CD4-positive, alpha-beta memory T cell (primary cell): ENCODE measurements at regions not wholly inside any gene's neighbourhood (a gene's known extent, or its start where the extent isn't known, plus 50 kb on each side); places are given as distances from the start of the nearest gene placed in this dataset.

Experiments used
- CTCF ChIA-PET: fragments of 350-600 bp; sonication (Branson Sonifier 250); formaldehyde crosslinking; loops from one replicate; lab custom pipeline; 2021; ENCODE audit warnings: inconsistent platforms; ENCODE audit not compliant: partially characterized antibody; lab: Charles Lee
- POLR2A ChIA-PET: fragments of 350-600 bp; sonication (Branson Sonifier 250); formaldehyde crosslinking; loops from one replicate; lab custom pipeline; 2021; ENCODE audit not compliant: partially characterized antibody; lab: Charles Lee
- DNase-seq, 5 donors: peaks; one replicate each; pipeline versions ENCODE4 v3.0.0 to v3.0.0-alpha.2; 2020 to 2022; ENCODE audit warnings: mixed read lengths in 1 of 5
- H3K27ac ChIP-seq: one replicate; pipeline ENCODE4 v1.7.0; 2013; ENCODE audit warnings: low read depth, low read length
- H3K27me3 ChIP-seq: 2 replicates; pipeline ENCODE4 v1.7.0; 2013; ENCODE audit warnings: mild to moderate bottlenecking, low read length, moderate library complexity; ENCODE audit not compliant: insufficient read depth
- H3K36me3 ChIP-seq: 2 replicates; pipeline ENCODE4 v1.7.0; 2013; ENCODE audit warnings: mild to moderate bottlenecking, low read length, moderate library complexity; ENCODE audit not compliant: insufficient read depth
- H3K4me1 ChIP-seq: 2 replicates; pipeline ENCODE4 v1.7.0; 2013; ENCODE audit warnings: mild to moderate bottlenecking, low read length, moderate library complexity; ENCODE audit not compliant: insufficient read depth
- H3K4me3 ChIP-seq, 2 donors: one replicate each; pipeline ENCODE4 v1.7.0; 2013; ENCODE audit warnings: low read length in 2 of 2, mild to moderate bottlenecking in 1 of 2
- H3K9me3 ChIP-seq, 2 donors: one replicate each; pipeline ENCODE4 v1.7.0; 2013; ENCODE audit warnings: low read length in 2 of 2, control low read depth in 1 of 2; ENCODE audit not compliant: control insufficient read depth in 1 of 2
- H3K27ac Mint-ChIP-seq, 7 donors: one replicate each; pipeline ENCODE4 v1.8.0; 2020 to 2021; ENCODE audit warnings: mixed read lengths in 7 of 7, mild to moderate bottlenecking in 6 of 7, inconsistent platforms in 3 of 7, moderate library complexity in 3 of 7
- H3K27me3 Mint-ChIP-seq, 2 donors: one replicate each; pipeline ENCODE4 v1.8.0; 2020 to 2021; ENCODE audit warnings: mixed read lengths in 2 of 2
- H3K36me3 Mint-ChIP-seq, 2 donors: one replicate each; pipeline ENCODE4 v1.8.0; 2020 to 2021; ENCODE audit warnings: mixed read lengths in 2 of 2, inconsistent platforms in 1 of 2, mild to moderate bottlenecking in 1 of 2
- H3K4me1 Mint-ChIP-seq, 4 donors: one replicate each; pipeline ENCODE4 v1.8.0; 2020 to 2021; ENCODE audit warnings: mixed read lengths in 4 of 4, mild to moderate bottlenecking in 1 of 4
- H3K4me3 Mint-ChIP-seq, 8 donors: one replicate each; pipeline ENCODE4 v1.8.0; 2020 to 2021; ENCODE audit warnings: mixed read lengths in 8 of 8, mild to moderate bottlenecking in 7 of 8, moderate library complexity in 6 of 8, inconsistent platforms in 3 of 8
- H3K9me3 Mint-ChIP-seq, 8 donors: one replicate each; pipeline ENCODE4 v1.8.0; 2020 to 2021; ENCODE audit warnings: mixed read lengths in 8 of 8, mild to moderate bottlenecking in 5 of 8, inconsistent platforms in 3 of 8, moderate library complexity in 1 of 8
- intact Hi-C: fragments of 100-400 bp; cut with micrococcal nuclease; formaldehyde crosslinking; loops from one replicate; pipeline ENCODE4 v1.15.1; 2023

- intact Hi-C loops: no loop called here
- Mint-ChIP-seq H3K27ac (no peak overlapping the region), H3K9me3 (no peaks in the 10 kb centered on the region), H3K4me1 (no peaks in the 10 kb centered on the region), H3K36me3 (no peaks in the 10 kb centered on the region), H3K27me3 (peaks cover 9 to 12% of the 10 kb centered on the region in 2 donors), H3K4me3 (no peak overlapping the region)
- Histone ChIP-seq H3K36me3 (no peaks in the 10 kb centered on the region), H3K4me3 (no peak overlapping the region), H3K27me3 (no peaks in the 10 kb centered on the region), H3K4me1 (no peaks in the 10 kb centered on the region), H3K27ac (no peak overlapping the region), H3K9me3 (no peaks in the 10 kb centered on the region)
- ChIA-PET CTCF (no interaction called here), POLR2A (no interaction called here)
- DNase-seq: no peak
Observed at GRCh38 chr4:138685316-138685715, 330.3 kb upstream of the NOCT start.

GRCh38 chr4:138680989-138681604, 334.5 kb upstream of the NOCT start:
- no peaks in the 10 kb centered on the region for H3K9me3 ChIP-seq
- ChIA-PET CTCF (interaction anchor here (0.9 to 3.6 kb wide), 14 partner anchors 8 to 190 kb away, joined by 3 to 14 read pairs (median 4); no protein-coding TSS in a partner anchor), POLR2A (no interaction called here)
- H3K4me1 Mint-ChIP-seq: no peaks in the 10 kb centered on the region
- intact Hi-C loops: loop anchor here (1.0 kb wide), 1 partner anchor 190 kb away; no protein-coding TSS in a partner anchor
- H3K4me3 Mint-ChIP-seq: no peak overlapping the region
- no peak overlapping the region for H3K27ac ChIP-seq
- H3K36me3 ChIP-seq: no peaks in the 10 kb centered on the region
- peak in 4 of 5 donors; percentile 32 to 43 (median 42) for DNase-seq
- no peak overlapping the region for H3K4me3 ChIP-seq
- no peaks in the 10 kb centered on the region for H3K9me3 Mint-ChIP-seq
- H3K36me3 Mint-ChIP-seq: no peaks in the 10 kb centered on the region
- H3K4me1 ChIP-seq: no peaks in the 10 kb centered on the region
- H3K27me3 ChIP-seq: no peaks in the 10 kb centered on the region
- H3K27ac Mint-ChIP-seq: no peak overlapping the region
- peaks cover 8 to 9% of the 10 kb centered on the region in 2 donors for H3K27me3 Mint-ChIP-seq

GRCh38 chr4:138680256-138680655, 335.3 kb upstream of the NOCT start:
- POLR2A ChIA-PET: no interaction called here
- H3K4me3 ChIP-seq: no peak overlapping the region
- H3K27me3 ChIP-seq: no peaks in the 10 kb centered on the region
- no peaks in the 10 kb centered on the region for H3K9me3 ChIP-seq
- CTCF ChIA-PET: interaction anchor here (0.9 to 3.6 kb wide), 11 partner anchors 8 to 191 kb away, joined by 3 to 14 read pairs (median 4); no protein-coding TSS in a partner anchor
- H3K4me3 Mint-ChIP-seq: no peak overlapping the region
- no peaks in the 10 kb centered on the region for H3K36me3 Mint-ChIP-seq
- no peaks in the 10 kb centered on the region for H3K9me3 Mint-ChIP-seq
- no peak for DNase-seq
- no peak overlapping the region for H3K27ac Mint-ChIP-seq
- no peaks in the 10 kb centered on the region for H3K36me3 ChIP-seq
- H3K27ac ChIP-seq: no peak overlapping the region
- H3K4me1 ChIP-seq: no peaks in the 10 kb centered on the region
- H3K4me1 Mint-ChIP-seq: no peaks in the 10 kb centered on the region
- intact Hi-C loops: no loop called here
- H3K27me3 Mint-ChIP-seq: peaks cover 8 to 9% of the 10 kb centered on the region in 2 donors

GRCh38 chr4:138678985-138679746, 336.4 kb upstream of the NOCT start:
- H3K27me3 ChIP-seq: no peaks in the 10 kb centered on the region
- no peaks in the 10 kb centered on the region for H3K9me3 ChIP-seq
- Mint-ChIP-seq H3K9me3 (no peaks in the 10 kb centered on the region), H3K27me3 (peaks cover 8 to 9% of the 10 kb centered on the region in 2 donors), H3K36me3 (no peaks in the 10 kb centered on the region), H3K27ac (no peak overlapping the region), H3K4me1 (no peaks in the 10 kb centered on the region), H3K4me3 (no peak overlapping the region)
- intact Hi-C loops: no loop called here
- no peaks in the 10 kb centered on the region for H3K4me1 ChIP-seq
- DNase-seq: no peak
- CTCF ChIA-PET: interaction anchor here (3.6 kb wide), 1 partner anchor 10 kb away, joined by 14 read pairs; no protein-coding TSS in a partner anchor
- no peaks in the 10 kb centered on the region for H3K36me3 ChIP-seq
- no peak overlapping the region for H3K27ac ChIP-seq
- POLR2A ChIA-PET: no interaction called here
- no peak overlapping the region for H3K4me3 ChIP-seq

GRCh38 chr4:138677748-138678147, 337.8 kb upstream of the NOCT start:
- CTCF ChIA-PET: interaction anchor here (0.8 to 1.8 kb wide), 3 partner anchors 9 to 46 kb away, joined by 3 to 5 read pairs (median 3); no protein-coding TSS in a partner anchor
- H3K27me3 Mint-ChIP-seq: peaks cover 5 to 9% of the 10 kb centered on the region in 2 donors
- no peaks in the 10 kb centered on the region for H3K9me3 ChIP-seq
- no peaks in the 10 kb centered on the region for H3K36me3 ChIP-seq
- H3K9me3 Mint-ChIP-seq: no peaks in the 10 kb centered on the region
- no peaks in the 10 kb centered on the region for H3K36me3 Mint-ChIP-seq
- no peak overlapping the region for H3K4me3 Mint-ChIP-seq
- H3K27ac ChIP-seq: no peak overlapping the region
- intact Hi-C loops: no loop called here
- POLR2A ChIA-PET: no interaction called here
- no peak overlapping the region for H3K4me3 ChIP-seq
- no peaks in the 10 kb centered on the region for H3K27me3 ChIP-seq
- no peak for DNase-seq
- no peaks in the 10 kb centered on the region for H3K4me1 Mint-ChIP-seq
- H3K4me1 ChIP-seq: no peaks in the 10 kb centered on the region
- no peak overlapping the region for H3K27ac Mint-ChIP-seq

- H3K27ac ChIP-seq: no peak overlapping the region
- H3K4me1 ChIP-seq: no peaks in the 10 kb centered on the region
- Mint-ChIP-seq H3K4me1 (no peaks in the 10 kb centered on the region), H3K27me3 (peaks cover 1 to 8% of the 10 kb centered on the region in 2 donors), H3K9me3 (no peaks in the 10 kb centered on the region), H3K27ac (no peak overlapping the region), H3K36me3 (no peaks in the 10 kb centered on the region), H3K4me3 (no peak overlapping the region)
- intact Hi-C loops: no loop called here
- POLR2A ChIA-PET: no interaction called here
- no peaks in the 10 kb centered on the region for H3K36me3 ChIP-seq
- CTCF ChIA-PET: interaction anchor here (1.2 to 1.8 kb wide), 2 partner anchors 8 to 46 kb away, joined by 3 to 5 read pairs; no protein-coding TSS in a partner anchor
- no peak for DNase-seq
- H3K4me3 ChIP-seq: no peak overlapping the region
- no peaks in the 10 kb centered on the region for H3K9me3 ChIP-seq
- H3K27me3 ChIP-seq: no peaks in the 10 kb centered on the region
Observed at GRCh38 chr4:138677212-138677611, 338.4 kb upstream of the NOCT start.

- Mint-ChIP-seq H3K4me1 (no peaks in the 10 kb centered on the region), H3K4me3 (no peak overlapping the region), H3K27me3 (peaks cover 2 to 3% of the 10 kb centered on the region in 2 donors), H3K9me3 (no peaks in the 10 kb centered on the region), H3K27ac (no peak overlapping the region), H3K36me3 (no peaks in the 10 kb centered on the region)
- Histone ChIP-seq H3K4me1 (no peaks in the 10 kb centered on the region), H3K4me3 (no peak overlapping the region), H3K27me3 (no peaks in the 10 kb centered on the region), H3K36me3 (no peaks in the 10 kb centered on the region), H3K27ac (no peak overlapping the region), H3K9me3 (no peaks in the 10 kb centered on the region)
- CTCF ChIA-PET: no interaction called here
- POLR2A ChIA-PET: no interaction called here
- intact Hi-C loops: no loop called here
- no peak for DNase-seq
Observed at GRCh38 chr4:138675685-138676084, 339.9 kb upstream of the NOCT start.
